22Rv1 (cell line): ENCODE measurements at regions not wholly inside any gene's neighbourhood (a gene's known extent, or its start where the extent isn't known, plus 50 kb on each side); places are given as distances from the start of the nearest gene placed in this dataset.

ENCODE experiments used
- ZFX ChIP-seq: fragments of 450-650 bp; IDR thresholded peaks from 2 replicates; pipeline ENCODE4 v1.6.1; 2017; ENCODE audit warnings: antibody characterized with exemption, borderline replicate concordance
- TF ChIP-seq, protein P1 (sequence below): fragments of 450-650 bp; IDR thresholded peaks from 2 replicates; pipeline ENCODE4 v1.5.1; 2017; ENCODE audit warnings: mild to moderate bottlenecking

DNA sequence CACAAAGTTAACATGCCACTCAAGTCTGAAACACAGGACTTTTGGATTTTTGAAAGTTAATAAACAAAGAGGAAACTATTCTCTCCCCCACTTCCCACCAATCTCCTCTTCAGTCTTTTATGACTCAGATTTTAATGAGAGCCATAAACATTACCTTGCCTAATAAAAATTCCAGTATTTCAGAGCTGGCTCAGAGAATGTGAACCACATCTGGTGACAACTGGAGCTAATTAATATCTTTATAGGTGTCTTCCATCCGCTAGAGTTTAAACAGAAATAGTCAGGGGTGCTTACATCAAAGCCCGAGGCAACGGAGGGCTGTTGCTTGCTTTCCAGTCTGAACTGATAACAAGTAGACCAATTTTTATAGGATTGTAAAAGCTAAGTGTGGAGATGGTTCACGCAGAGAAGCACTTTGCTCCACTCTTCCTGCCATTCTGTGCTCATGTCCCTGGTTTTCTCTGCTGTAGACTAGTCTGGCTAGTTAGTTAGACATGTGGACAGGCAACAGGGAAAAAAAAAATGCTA is 363.6 kb downstream of the NR2F2 start:
- TF ChIP-seq, protein P1, sequence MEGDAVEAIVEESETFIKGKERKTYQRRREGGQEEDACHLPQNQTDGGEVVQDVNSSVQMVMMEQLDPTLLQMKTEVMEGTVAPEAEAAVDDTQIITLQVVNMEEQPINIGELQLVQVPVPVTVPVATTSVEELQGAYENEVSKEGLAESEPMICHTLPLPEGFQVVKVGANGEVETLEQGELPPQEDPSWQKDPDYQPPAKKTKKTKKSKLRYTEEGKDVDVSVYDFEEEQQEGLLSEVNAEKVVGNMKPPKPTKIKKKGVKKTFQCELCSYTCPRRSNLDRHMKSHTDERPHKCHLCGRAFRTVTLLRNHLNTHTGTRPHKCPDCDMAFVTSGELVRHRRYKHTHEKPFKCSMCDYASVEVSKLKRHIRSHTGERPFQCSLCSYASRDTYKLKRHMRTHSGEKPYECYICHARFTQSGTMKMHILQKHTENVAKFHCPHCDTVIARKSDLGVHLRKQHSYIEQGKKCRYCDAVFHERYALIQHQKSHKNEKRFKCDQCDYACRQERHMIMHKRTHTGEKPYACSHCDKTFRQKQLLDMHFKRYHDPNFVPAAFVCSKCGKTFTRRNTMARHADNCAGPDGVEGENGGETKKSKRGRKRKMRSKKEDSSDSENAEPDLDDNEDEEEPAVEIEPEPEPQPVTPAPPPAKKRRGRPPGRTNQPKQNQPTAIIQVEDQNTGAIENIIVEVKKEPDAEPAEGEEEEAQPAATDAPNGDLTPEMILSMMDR, result no peak
- no peak for TF ChIP-seq ZFX
